LNCAP (cell line): ENCODE measurements at regions not wholly inside any gene's neighbourhood (a gene's known extent, or its start where the extent isn't known, plus 50 kb on each side); places are given as distances from the start of the nearest gene placed in this dataset.

ENCODE experiments used
- CTCF ChIP-seq: fragments of 450-650 bp; IDR thresholded peaks from 2 replicates; pipeline ENCODE4 v1.5.1; 2017; ENCODE audit warnings: mild to moderate bottlenecking

DNA sequence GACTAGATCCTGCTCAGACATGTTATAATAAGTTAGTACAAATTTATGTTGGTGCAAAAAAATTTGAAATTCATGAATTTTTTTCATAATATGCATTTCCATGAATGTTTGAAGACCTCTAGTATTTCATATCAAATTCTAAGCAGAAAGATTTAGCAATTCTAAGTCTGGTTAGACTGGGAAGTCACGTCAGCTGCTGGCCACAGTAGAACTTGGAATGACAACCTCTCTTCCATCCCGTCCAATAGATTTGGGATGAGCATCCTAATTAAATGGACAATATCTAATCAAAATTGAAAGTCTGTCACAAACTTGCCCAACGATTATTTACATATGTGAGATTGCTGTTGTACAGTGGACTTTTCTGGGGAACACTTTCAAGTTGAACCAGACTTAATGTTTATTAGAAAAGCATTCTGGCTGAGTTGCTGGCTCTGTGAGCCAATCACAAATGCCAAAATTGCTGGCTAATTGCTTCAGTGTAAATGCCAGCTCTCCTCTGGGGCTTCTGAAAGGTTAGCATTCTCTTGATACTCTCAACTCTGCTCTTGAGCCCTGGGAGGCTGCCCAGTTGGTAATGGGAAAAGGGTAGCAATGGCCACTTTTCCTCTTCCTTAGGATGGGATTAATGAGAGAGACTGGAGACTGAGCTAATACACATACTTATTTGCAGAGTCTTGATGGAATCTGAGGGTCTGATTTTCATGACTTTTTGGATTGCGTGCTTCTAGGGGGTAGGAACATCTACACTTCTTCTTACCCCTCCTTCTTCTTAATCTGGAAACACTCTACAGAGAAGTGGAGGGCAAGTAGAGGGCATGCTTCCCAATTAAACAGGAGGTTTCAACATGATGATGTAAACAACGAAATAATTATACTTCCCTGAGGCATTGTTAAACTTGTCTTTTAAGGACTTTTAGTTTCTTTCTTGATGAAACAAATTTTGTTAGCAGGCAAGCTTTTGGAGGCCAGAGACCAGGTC lies 253.5 kb downstream of the BAMBI start:
- TF ChIP-seq CTCF, result no peak

DNA sequence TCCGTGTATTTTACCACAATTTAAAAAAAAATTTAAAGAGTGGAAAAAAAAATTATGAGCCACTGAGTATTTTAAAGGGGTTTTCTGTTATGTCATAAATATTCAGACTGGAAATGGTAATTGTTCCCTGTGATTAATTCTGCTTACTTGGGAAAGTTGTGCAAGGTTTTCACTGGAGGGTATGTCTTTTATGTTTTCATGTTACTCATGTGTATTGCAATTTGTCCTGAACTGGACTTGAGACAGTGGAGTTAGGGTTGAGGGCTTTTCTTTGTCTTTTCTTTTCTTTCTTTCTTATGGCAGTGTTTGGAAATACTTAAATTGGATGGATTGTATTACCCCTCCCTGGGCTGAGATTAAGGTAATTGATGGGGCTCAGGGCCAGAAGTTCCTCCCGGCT lies 257.7 kb downstream of the BAMBI start:
- TF ChIP-seq CTCF, result no peak

- TF ChIP-seq CTCF, result no peak
Measured at GRCh38 chr10:28937959-28938358, 260.6 kb downstream of the BAMBI start.

DNA sequence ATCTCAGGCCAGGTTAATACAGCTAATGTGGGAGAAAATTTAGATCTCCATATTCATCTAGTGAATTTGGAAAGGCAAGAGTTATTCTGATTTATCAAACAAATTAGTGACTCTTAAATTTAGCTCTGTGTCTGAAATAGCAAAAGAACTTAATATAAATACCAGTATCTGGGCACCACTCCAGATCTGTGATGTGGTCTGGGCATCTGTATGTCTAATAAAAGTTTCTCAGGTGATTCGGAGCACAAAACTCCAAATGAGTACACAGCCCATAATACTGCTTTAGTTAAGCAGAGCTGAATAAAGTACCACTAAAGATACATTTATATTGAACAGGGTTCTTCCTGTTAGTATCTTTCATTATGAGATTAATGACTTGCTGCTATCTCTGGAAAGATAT lies 261.4 kb downstream of the BAMBI start:
- TF ChIP-seq CTCF, result no peak

- no peak for TF ChIP-seq CTCF
Measured at GRCh38 chr10:28939281-28940157, 262.2 kb downstream of the BAMBI start.

DNA sequence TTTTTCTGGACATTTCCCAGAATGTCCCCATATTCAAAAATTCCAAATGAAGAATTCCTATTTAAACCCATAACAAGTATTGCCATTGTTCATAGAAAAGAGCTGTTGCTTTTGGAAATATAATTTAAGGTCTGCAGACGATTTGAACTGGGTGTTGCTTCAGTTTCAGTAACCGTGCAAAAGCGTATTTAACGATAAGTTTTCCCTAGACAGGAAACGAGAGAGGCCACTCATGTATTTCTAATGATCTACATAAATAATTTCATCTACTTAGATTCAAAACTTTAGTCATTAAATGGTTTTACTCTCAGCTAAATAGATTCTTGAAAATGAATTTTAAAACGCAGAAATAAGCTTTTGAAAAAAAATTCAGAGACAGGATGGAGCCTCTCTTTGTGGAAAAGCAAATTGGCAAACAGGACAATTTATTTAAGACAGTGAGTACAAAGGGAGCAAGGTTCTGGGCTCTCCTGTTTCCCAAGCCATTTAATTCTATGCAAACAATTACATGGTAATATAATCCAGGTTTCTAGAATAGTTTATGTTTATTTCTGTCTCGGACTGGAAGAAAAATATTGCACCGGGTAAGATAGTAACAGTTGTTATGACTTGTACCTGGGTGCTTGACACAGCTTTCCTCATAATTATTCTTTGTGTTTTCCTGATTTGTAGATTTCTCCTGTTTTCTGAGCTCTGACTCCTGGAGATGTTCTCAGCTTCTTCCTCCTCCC lies 263.0 kb downstream of the BAMBI start:
- no peak for TF ChIP-seq CTCF

- no peak for TF ChIP-seq CTCF
Measured at GRCh38 chr10:28942012-28942411, 264.7 kb downstream of the BAMBI start.
